ENCODE measurements at regions not wholly inside any gene's neighbourhood (a gene's known extent, or its start where the extent isn't known, plus 50 kb on each side); places are given as distances from the start of the nearest gene placed in this dataset.
"Not testable (repeated sequence)": the region's sequence is repeated elsewhere in the genome, so short reads cannot be mapped to it uniquely, and the experiment has no call there.

DNA sequence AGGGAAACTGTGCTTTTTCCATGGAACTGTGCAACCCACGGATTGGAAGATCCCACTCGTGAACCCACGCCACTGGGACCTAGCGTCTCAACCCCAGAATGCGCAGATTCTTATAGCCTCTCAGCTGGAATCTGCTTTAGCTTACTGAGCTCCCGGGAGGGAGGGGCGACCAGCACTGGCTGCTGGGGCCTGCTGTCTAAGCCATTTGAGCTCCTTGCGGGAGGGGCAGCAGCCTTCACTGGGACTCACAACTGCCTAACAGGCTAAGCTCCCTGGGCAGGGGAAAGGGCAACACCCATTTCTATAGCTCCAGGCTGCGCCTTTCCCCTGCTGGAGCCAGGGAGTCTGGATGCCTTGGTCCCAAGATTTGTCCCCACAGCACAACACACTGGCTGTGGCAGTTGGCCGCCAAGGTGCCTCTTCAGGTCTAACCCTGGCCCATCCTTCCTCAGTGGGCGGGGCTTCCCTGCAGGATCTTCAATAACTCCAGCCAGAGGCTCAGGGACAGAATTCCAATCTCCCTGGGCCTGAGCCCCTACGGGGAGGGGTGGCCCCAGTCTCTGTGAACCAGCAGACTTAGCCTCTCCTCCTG lies 451.7 kb upstream of the PITX2 start:
- Histone ChIP-seq H3K9me3 (ENCODE audit: insufficient read depth, low read length) (no peaks in the 10 kb centered on the region), H3K27me3 (ENCODE audit: insufficient read depth, insufficient read length) (no peaks in the 10 kb centered on the region), H3K4me1 (ENCODE audit: insufficient read depth, insufficient read length) (no peaks in the 10 kb centered on the region), H3K4me3 (ENCODE audit: insufficient read length, low read depth) (no peak overlapping the region), H3K36me3 (ENCODE audit: insufficient read depth, insufficient read length, low read length) (no peaks in the 10 kb centered on the region), H3K9ac (ENCODE audit: insufficient read length, low read depth) (no peak overlapping the region)
- no peak for DNase-seq (ENCODE audit: low read depth, low spot score)
- no peak for TF ChIP-seq ZNF274 (IDR thresholded peaks at IDR 0.05; ENCODE audit: low read depth, low read length)
- no peak for TF ChIP-seq SUZ12 (IDR thresholded peaks at IDR 0.05; ENCODE audit: extremely low read depth, insufficient read depth, insufficient read length)
- no peak for TF ChIP-seq YY1 (IDR thresholded peaks at IDR 0.05; ENCODE audit: insufficient read depth, insufficient read length)

DNA sequence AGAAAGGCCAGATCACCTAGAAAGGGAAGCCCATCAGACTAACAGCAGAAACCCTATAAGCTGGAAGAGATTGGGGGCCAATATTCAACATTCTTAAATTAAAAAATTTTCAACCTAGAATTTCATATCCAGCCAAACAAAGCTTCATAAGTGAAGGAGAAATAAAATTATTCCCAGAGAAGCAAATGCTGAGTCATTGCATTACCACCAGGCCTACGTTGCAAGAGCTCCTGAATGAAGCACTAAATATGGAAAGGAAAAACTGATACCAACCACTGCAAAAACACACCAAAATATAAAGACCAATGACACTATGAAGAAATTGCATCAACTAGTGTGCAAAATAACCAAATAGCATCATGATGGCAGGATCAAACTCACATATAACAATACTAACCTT lies 453.4 kb upstream of the PITX2 start:
- not testable (repeated sequence) for DNase-seq (ENCODE audit: low read depth, low spot score); H3K4me3 ChIP-seq (ENCODE audit: insufficient read length, low read depth); H3K9ac ChIP-seq (ENCODE audit: insufficient read length, low read depth); H3K9me3 ChIP-seq (ENCODE audit: insufficient read depth, low read length); H3K27me3 ChIP-seq (ENCODE audit: insufficient read depth, insufficient read length); H3K36me3 ChIP-seq (ENCODE audit: insufficient read depth, insufficient read length, low read length); H3K4me1 ChIP-seq (ENCODE audit: insufficient read depth, insufficient read length)

DNA sequence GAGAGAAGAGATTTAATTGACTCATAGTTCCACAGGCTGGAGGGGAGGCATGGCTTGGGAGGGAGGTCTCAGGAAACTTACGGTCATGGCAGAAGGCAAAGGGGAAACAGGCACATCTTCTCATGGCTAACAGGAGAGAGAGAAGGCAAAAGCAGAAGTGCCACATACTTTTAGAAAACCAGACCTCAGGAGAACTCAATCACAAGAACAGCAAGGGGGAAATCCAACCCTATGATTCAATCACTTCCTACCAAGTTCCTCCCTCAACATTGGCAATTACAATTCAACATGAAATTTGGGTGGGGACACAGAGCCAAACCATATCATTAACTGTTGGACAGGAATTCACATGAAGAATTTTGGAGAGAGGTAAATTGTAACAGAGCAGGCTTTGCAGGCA lies 485.3 kb upstream of the PITX2 start:
- Histone ChIP-seq H3K4me3 (ENCODE audit: insufficient read length, low read depth) (no peak overlapping the region), H3K4me1 (ENCODE audit: insufficient read depth, insufficient read length) (no peaks in the 10 kb centered on the region), H3K9ac (ENCODE audit: insufficient read length, low read depth) (no peak overlapping the region), H3K36me3 (ENCODE audit: insufficient read depth, insufficient read length, low read length) (no peaks in the 10 kb centered on the region), H3K9me3 (ENCODE audit: insufficient read depth, low read length) (no peaks in the 10 kb centered on the region), H3K27me3 (ENCODE audit: insufficient read depth, insufficient read length) (no peaks in the 10 kb centered on the region)
- TF ChIP-seq ZNF274 (IDR thresholded peaks at IDR 0.05; ENCODE audit: low read depth, low read length), result no peak
- no peak for TF ChIP-seq SUZ12 (IDR thresholded peaks at IDR 0.05; ENCODE audit: extremely low read depth, insufficient read depth, insufficient read length)
- no peak for TF ChIP-seq YY1 (IDR thresholded peaks at IDR 0.05; ENCODE audit: insufficient read depth, insufficient read length)
- DNase-seq (ENCODE audit: low read depth, low spot score), result no peak

DNA sequence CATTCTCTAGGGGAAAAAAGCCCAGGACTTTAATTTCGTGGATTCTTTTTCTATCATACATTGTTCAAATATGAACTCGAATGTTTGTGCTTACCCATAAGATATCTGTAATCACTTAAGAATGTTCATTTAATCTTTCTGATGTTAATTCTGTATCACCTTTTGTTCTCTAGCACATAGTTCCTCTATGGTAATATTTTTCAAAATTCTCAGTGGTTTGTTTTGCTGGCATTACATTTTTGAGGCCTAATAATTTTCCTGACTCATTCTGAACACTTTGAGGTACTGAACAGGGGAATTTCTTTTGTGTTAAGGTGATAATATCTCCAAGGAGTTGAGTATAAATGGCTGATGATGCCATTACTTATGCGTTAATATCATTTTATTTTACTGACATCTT lies 490.7 kb upstream of the PITX2 start:
- Histone ChIP-seq H3K27me3 (ENCODE audit: insufficient read depth, insufficient read length) (no peaks in the 10 kb centered on the region), H3K9me3 (ENCODE audit: insufficient read depth, low read length) (no peaks in the 10 kb centered on the region), H3K9ac (ENCODE audit: insufficient read length, low read depth) (no peak overlapping the region), H3K4me1 (ENCODE audit: insufficient read depth, insufficient read length) (no peaks in the 10 kb centered on the region), H3K4me3 (ENCODE audit: insufficient read length, low read depth) (no peak overlapping the region), H3K36me3 (ENCODE audit: insufficient read depth, insufficient read length, low read length) (no peaks in the 10 kb centered on the region)
- DNase-seq (ENCODE audit: low read depth, low spot score), result no peak
- no peak for TF ChIP-seq SUZ12 (IDR thresholded peaks at IDR 0.05; ENCODE audit: extremely low read depth, insufficient read depth, insufficient read length)
- no peak for TF ChIP-seq YY1 (IDR thresholded peaks at IDR 0.05; ENCODE audit: insufficient read depth, insufficient read length)
- TF ChIP-seq ZNF274 (IDR thresholded peaks at IDR 0.05; ENCODE audit: low read depth, low read length), result no peak

DNA sequence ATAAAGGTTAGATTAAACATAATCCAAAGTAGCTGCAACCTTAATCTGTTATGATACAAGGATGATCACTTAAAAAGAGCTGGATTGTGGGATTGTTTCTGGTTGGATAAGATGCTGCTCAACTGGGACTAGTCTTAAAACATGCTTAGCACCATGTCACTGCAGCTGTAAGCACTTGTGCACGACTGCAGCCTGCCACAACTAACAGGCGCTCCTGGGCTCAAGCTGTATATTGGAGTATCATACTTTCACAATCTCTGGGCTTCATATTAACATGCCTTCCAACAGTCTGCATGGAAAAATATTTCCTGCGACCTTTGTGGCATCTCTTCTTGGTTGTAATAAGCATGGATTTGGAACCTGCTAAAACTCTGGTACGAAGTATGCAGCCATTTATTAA lies 493.0 kb upstream of the PITX2 start:
- H3K9ac ChIP-seq (ENCODE audit: insufficient read length, low read depth), result no peak overlapping the region
- no peak for DNase-seq (ENCODE audit: low read depth, low spot score)
- no peaks in the 10 kb centered on the region for H3K9me3 ChIP-seq (ENCODE audit: insufficient read depth, low read length)
- no peaks in the 10 kb centered on the region for H3K4me1 ChIP-seq (ENCODE audit: insufficient read depth, insufficient read length)
- H3K36me3 ChIP-seq (ENCODE audit: insufficient read depth, insufficient read length, low read length), result no peaks in the 10 kb centered on the region
- no peak for TF ChIP-seq ZNF274 (IDR thresholded peaks at IDR 0.05; ENCODE audit: low read depth, low read length)
- no peak for TF ChIP-seq YY1 (IDR thresholded peaks at IDR 0.05; ENCODE audit: insufficient read depth, insufficient read length)
- no peak for TF ChIP-seq SUZ12 (IDR thresholded peaks at IDR 0.05; ENCODE audit: extremely low read depth, insufficient read depth, insufficient read length)
- H3K27me3 ChIP-seq (ENCODE audit: insufficient read depth, insufficient read length), result no peaks in the 10 kb centered on the region
- no peak overlapping the region for H3K4me3 ChIP-seq (ENCODE audit: insufficient read length, low read depth)

DNA sequence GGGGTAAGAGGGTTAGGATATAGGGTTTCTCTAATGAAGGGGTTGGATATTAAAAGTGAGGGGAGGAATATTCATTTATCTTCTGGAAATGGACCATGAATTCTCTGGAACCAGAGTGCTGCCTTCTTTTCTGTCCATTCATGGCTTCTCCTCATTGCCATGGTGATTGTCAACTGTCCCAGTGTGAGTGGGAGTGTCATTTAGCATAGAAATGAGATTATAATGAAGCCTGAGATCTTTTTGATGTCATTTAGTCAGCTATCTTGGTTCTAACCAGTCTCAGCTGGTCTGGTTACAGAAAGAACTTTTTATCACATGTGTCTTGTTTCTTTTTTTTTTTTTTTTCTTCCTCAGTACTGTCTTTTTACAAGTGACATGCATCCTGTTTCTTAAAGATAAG lies 497.3 kb upstream of the PITX2 start:
- no peaks in the 10 kb centered on the region for H3K9me3 ChIP-seq (ENCODE audit: insufficient read depth, low read length)
- H3K4me1 ChIP-seq (ENCODE audit: insufficient read depth, insufficient read length), result no peaks in the 10 kb centered on the region
- no peaks in the 10 kb centered on the region for H3K36me3 ChIP-seq (ENCODE audit: insufficient read depth, insufficient read length, low read length)
- H3K27me3 ChIP-seq (ENCODE audit: insufficient read depth, insufficient read length), result no peaks in the 10 kb centered on the region
- no peak overlapping the region for H3K4me3 ChIP-seq (ENCODE audit: insufficient read length, low read depth)
- DNase-seq (ENCODE audit: low read depth, low spot score), result no peak
- TF ChIP-seq ZNF274 (IDR thresholded peaks at IDR 0.05; ENCODE audit: low read depth, low read length) (no peak), SUZ12 (IDR thresholded peaks at IDR 0.05; ENCODE audit: extremely low read depth, insufficient read depth, insufficient read length) (no peak), YY1 (IDR thresholded peaks at IDR 0.05; ENCODE audit: insufficient read depth, insufficient read length) (no peak)
- no peak overlapping the region for H3K9ac ChIP-seq (ENCODE audit: insufficient read length, low read depth)

DNA sequence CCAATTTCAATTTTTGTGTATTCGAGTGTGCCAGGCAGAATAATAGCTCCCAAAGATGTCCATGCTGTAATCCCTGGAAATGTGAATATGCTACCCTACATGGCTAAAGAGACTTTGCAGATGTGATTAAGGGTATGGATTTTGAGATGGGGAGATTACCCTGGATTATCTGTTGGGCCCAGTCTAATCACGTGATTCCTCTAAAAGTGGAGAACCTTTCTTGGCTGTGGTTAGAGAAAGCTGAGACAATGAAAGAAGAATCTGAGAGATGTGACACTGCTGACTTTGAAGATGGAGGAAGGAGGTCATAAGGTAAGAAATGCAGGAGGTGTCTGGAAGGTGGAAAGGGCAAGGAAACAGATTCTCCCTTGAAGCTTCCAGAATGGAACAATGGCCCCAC lies 503.5 kb upstream of the PITX2 start:
- H3K36me3 ChIP-seq (ENCODE audit: insufficient read depth, insufficient read length, low read length), result no peaks in the 10 kb centered on the region
- no peak overlapping the region for H3K9ac ChIP-seq (ENCODE audit: insufficient read length, low read depth)
- no peaks in the 10 kb centered on the region for H3K9me3 ChIP-seq (ENCODE audit: insufficient read depth, low read length)
- no peak for DNase-seq (ENCODE audit: low read depth, low spot score)
- TF ChIP-seq ZNF274 (IDR thresholded peaks at IDR 0.05; ENCODE audit: low read depth, low read length) (no peak), SUZ12 (IDR thresholded peaks at IDR 0.05; ENCODE audit: extremely low read depth, insufficient read depth, insufficient read length) (no peak), YY1 (IDR thresholded peaks at IDR 0.05; ENCODE audit: insufficient read depth, insufficient read length) (no peak)
- H3K4me1 ChIP-seq (ENCODE audit: insufficient read depth, insufficient read length), result no peaks in the 10 kb centered on the region
- no peak overlapping the region for H3K4me3 ChIP-seq (ENCODE audit: insufficient read length, low read depth)
- H3K27me3 ChIP-seq (ENCODE audit: insufficient read depth, insufficient read length), result no peaks in the 10 kb centered on the region

DNA sequence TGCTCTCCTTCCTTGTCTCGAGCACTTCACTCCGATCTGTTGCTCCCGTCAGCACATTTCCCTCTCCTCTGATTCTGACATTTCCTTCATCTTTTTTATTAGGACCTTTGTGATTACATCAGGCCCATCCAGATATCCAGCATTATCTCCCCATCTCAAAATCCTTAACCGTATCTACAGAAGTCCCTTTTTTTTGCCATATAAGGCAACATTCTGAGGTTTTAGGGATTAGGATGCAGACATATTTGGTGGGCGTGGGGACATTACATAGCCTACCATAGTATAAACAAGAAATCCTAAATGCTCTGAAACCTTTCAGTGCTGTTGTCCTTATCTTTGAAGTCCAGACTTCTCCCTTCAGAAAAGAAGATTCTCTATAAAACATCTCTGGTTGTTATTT lies 505.0 kb upstream of the PITX2 start:
- Histone ChIP-seq H3K27me3 (ENCODE audit: insufficient read depth, insufficient read length) (no peaks in the 10 kb centered on the region), H3K4me1 (ENCODE audit: insufficient read depth, insufficient read length) (no peaks in the 10 kb centered on the region), H3K4me3 (ENCODE audit: insufficient read length, low read depth) (no peak overlapping the region), H3K36me3 (ENCODE audit: insufficient read depth, insufficient read length, low read length) (no peaks in the 10 kb centered on the region), H3K9ac (ENCODE audit: insufficient read length, low read depth) (no peak overlapping the region), H3K9me3 (ENCODE audit: insufficient read depth, low read length) (no peaks in the 10 kb centered on the region)
- no peak for TF ChIP-seq ZNF274 (IDR thresholded peaks at IDR 0.05; ENCODE audit: low read depth, low read length)
- no peak for TF ChIP-seq SUZ12 (IDR thresholded peaks at IDR 0.05; ENCODE audit: extremely low read depth, insufficient read depth, insufficient read length)
- TF ChIP-seq YY1 (IDR thresholded peaks at IDR 0.05; ENCODE audit: insufficient read depth, insufficient read length), result no peak
- no peak for DNase-seq (ENCODE audit: low read depth, low spot score)

All from NT2/D1 (cell line).